ENCODE measurements at regions not wholly inside any gene's neighbourhood (a gene's known extent, or its start where the extent isn't known, plus 50 kb on each side); places are given as distances from the start of the nearest gene placed in this dataset.

- peaks cover 20% of the 10 kb centered on the region for H3K9me3 Mint-ChIP-seq
Observed at GRCh38 chr13:21767032-21767431, 96.2 kb downstream of the FGF9 start.

GRCh38 chr13:21771075-21771474 is 100.2 kb downstream of the FGF9 start:
- Mint-ChIP-seq H3K27me3 (ENCODE audit: low read depth) (peaks cover 6% of the 10 kb centered on the region), H3K36me3 (ENCODE audit: low read depth) (no peaks in the 10 kb centered on the region), H3K9me3 (peaks cover 20% of the 10 kb centered on the region), H3K4me1 (no peaks in the 10 kb centered on the region), H3K4me3 (no peak overlapping the region), H3K27ac (no peak overlapping the region)
- no peak for TF ChIP-seq CTCF (IDR thresholded peaks at IDR 0.05; ENCODE audit: unreplicated experiment in 3 of 3)

More at GRCh38 chr13:21767032-21767431, 96.2 kb downstream of the FGF9 start:
- TF ChIP-seq CTCF (IDR thresholded peaks at IDR 0.05; ENCODE audit: unreplicated experiment in 3 of 3), result no peak
- H3K36me3 Mint-ChIP-seq (ENCODE audit: low read depth), result no peaks in the 10 kb centered on the region
- no peaks in the 10 kb centered on the region for H3K4me1 Mint-ChIP-seq
- H3K27me3 Mint-ChIP-seq (ENCODE audit: low read depth), result peaks cover 3% of the 10 kb centered on the region
- no peak overlapping the region for H3K27ac Mint-ChIP-seq
- no peak overlapping the region for H3K4me3 Mint-ChIP-seq

DNA sequence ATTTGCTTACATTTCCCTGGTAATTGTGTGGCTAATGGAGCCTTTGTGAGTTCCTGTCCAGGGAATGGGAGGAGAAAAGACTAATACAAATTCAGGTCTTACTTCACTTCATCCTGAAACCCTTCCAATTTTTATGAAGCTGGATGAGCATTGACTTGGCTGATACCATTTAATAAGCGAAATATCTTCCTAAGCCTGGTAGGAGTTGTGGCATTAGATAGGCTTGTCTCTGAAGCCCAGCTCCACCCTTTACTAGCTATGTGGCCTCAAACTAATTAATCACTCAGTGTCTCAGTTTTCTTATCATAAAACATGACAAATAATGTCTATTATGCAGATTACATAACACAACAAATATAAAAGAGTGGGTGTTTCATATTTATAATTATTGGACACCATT is 106.3 kb downstream of the FGF9 start:
- TF ChIP-seq CTCF (IDR thresholded peaks at IDR 0.05; ENCODE audit: unreplicated experiment in 3 of 3), result no peak
- no peak overlapping the region for H3K27ac Mint-ChIP-seq
- no peaks in the 10 kb centered on the region for H3K36me3 Mint-ChIP-seq (ENCODE audit: low read depth)
- H3K27me3 Mint-ChIP-seq (ENCODE audit: low read depth), result peaks cover 3% of the 10 kb centered on the region
- H3K4me1 Mint-ChIP-seq, result no peaks in the 10 kb centered on the region
- no peak overlapping the region for H3K4me3 Mint-ChIP-seq
- peaks cover 8% of the 10 kb centered on the region for H3K9me3 Mint-ChIP-seq

DNA sequence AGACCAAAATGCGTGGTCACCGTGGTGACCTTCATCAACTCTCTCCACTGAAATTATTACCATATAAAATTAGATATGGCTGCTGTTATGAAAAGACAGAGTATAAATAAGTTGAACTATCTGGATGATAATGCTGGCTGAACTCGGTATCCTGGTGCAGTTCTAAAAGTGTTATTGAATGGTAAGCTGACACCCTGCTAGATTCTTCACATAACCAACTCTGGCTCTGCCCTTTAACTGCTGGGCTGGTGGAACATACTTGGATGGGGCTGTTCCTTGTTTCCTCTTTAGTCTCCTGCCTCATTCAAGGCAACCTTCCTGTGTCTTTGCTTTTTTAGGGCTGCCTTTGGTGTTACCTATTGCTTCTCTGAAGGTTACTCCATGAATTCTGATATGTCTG is 106.9 kb downstream of the FGF9 start:
- no peak for TF ChIP-seq CTCF (IDR thresholded peaks at IDR 0.05; ENCODE audit: unreplicated experiment in 3 of 3)

GRCh38 chr13:21782736-21783135 is 111.9 kb downstream of the FGF9 start:
- no peak for TF ChIP-seq CTCF (IDR thresholded peaks at IDR 0.05; ENCODE audit: unreplicated experiment in 3 of 3)
- Mint-ChIP-seq H3K27ac (no peak overlapping the region), H3K36me3 (ENCODE audit: low read depth) (no peaks in the 10 kb centered on the region), H3K9me3 (peaks cover 14% of the 10 kb centered on the region), H3K27me3 (ENCODE audit: low read depth) (no peaks in the 10 kb centered on the region), H3K4me1 (no peaks in the 10 kb centered on the region), H3K4me3 (no peak overlapping the region)

More for the DNA sequence above, 106.9 kb downstream of the FGF9 start:
- H3K9me3 Mint-ChIP-seq, result peaks cover 8% of the 10 kb centered on the region
- H3K36me3 Mint-ChIP-seq (ENCODE audit: low read depth), result no peaks in the 10 kb centered on the region
- H3K4me3 Mint-ChIP-seq, result no peak overlapping the region
- H3K27me3 Mint-ChIP-seq (ENCODE audit: low read depth), result peaks cover 3% of the 10 kb centered on the region
- no peaks in the 10 kb centered on the region for H3K4me1 Mint-ChIP-seq
- H3K27ac Mint-ChIP-seq, result no peak overlapping the region

DNA sequence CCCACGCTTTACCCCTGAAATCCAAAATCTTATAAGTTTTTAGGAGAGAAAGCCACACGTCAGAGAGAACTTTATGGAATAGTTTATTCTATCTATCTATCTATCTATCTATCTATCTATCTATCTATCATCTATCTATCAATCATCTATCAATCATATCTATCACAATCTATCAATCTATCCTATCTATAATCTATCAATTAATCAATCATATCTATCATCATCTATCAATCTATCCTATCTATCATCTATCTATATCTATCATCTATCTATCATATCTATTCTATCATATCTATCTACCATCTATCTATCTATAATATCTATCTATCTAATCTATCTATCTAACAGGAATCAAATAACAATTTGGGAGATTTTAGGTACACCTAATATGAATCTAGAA is 115.1 kb downstream of the FGF9 start:
- H3K36me3 Mint-ChIP-seq (ENCODE audit: low read depth), result no peaks in the 10 kb centered on the region
- no peak overlapping the region for H3K4me3 Mint-ChIP-seq
- no peak for TF ChIP-seq CTCF (IDR thresholded peaks at IDR 0.05; ENCODE audit: unreplicated experiment in 3 of 3)
- no peaks in the 10 kb centered on the region for H3K27me3 Mint-ChIP-seq (ENCODE audit: low read depth)
- H3K9me3 Mint-ChIP-seq, result peaks cover 6% of the 10 kb centered on the region
- no peaks in the 10 kb centered on the region for H3K4me1 Mint-ChIP-seq
- H3K27ac Mint-ChIP-seq, result no peak overlapping the region

Data from nephron (organoid).